ENCODE measurements at regions not wholly inside any gene's neighbourhood (a gene's known extent, or its start where the extent isn't known, plus 50 kb on each side); places are given as distances from the start of the nearest gene placed in this dataset.

- dilution Hi-C loops (cut with HindIII; ENCODE audit: low sequenced_read_pairs, unreplicated experiment) (no loop called here), intact Hi-C loops (cut with micrococcal nuclease) (no loop called here), in situ Hi-C loops (cut with MboI; ENCODE audit: low sequenced_read_pairs) (no loop called here)
- Histone ChIP-seq H2AK9ac (replicated peaks; ENCODE audit: low read depth, low read length, poor library complexity) (no peak overlapping the region), H3K4me3 (ENCODE audit: insufficient read depth, low read depth, low read length) (no peak overlapping the region), H3K27ac (ENCODE audit: insufficient read depth, low read length) (no peak overlapping the region), H3K56ac (ENCODE audit: extremely low read depth, insufficient read depth, low read length) (no peak overlapping the region), H3K4me2 (ENCODE audit: low read depth, low read length) (no peak overlapping the region), H3K9me3 (ENCODE audit: control insufficient read depth, insufficient read depth, low read length) (no peaks in the 10 kb centered on the region), H3K79me1 (ENCODE audit: low read depth in 1 of 2, low read length in 2 of 2) (no peaks in the 10 kb centered on the region), H3K9me1 (ENCODE audit: insufficient read depth, low read length) (no peaks in the 10 kb centered on the region), H4K20me1 (ENCODE audit: insufficient read depth, low read length) (no peaks in the 10 kb centered on the region), H2BK5ac (ENCODE audit: low read depth, low read length, poor library complexity, severe bottlenecking) (no peak overlapping the region), H4K5ac (ENCODE audit: low read depth, low read length) (no peak overlapping the region), H3K4me1 (ENCODE audit: control insufficient read depth, insufficient read depth, low read length) (no peaks in the 10 kb centered on the region), H4K8ac (ENCODE audit: low read depth in 2 of 2, low read length in 2 of 2) (no peak overlapping the region), H2AK5ac (ENCODE audit: low read depth, low read length) (no peak overlapping the region), H2BK20ac (ENCODE audit: low read depth, low read length) (no peak overlapping the region), H3K36me3 (ENCODE audit: control insufficient read depth, insufficient read depth, low read length) (no peaks in the 10 kb centered on the region), H2BK120ac (ENCODE audit: low read depth, low read length) (no peak overlapping the region), H3K9ac (ENCODE audit: low read depth, low read length) (no peak overlapping the region), H3K14ac (replicated peaks; ENCODE audit: low read depth, low read length) (no peak overlapping the region), H4K91ac (ENCODE audit: insufficient read depth, low read depth, low read length) (no peak overlapping the region), H2AFZ (replicated peaks; ENCODE audit: low read length, poor library complexity) (no peak overlapping the region), H3K4ac (ENCODE audit: low read depth, low read length) (no peak overlapping the region), H3K27me3 (ENCODE audit: control insufficient read depth, insufficient read depth, low read length) (no peaks in the 10 kb centered on the region), H3K18ac (ENCODE audit: low read depth, low read length) (no peak overlapping the region), H2BK15ac (ENCODE audit: low read depth, low read length) (no peak overlapping the region), H3K23ac (ENCODE audit: low read depth, low read length) (no peak overlapping the region)
- POLR2A ChIA-PET (ENCODE audit: unreplicated experiment), result no interaction called here
- ATAC-seq (ENCODE audit: low read depth) (no peak), DNase-seq (no peak)
- CTCF ChIA-PET, result no interaction called here
- no TSS peak for BruUV-seq (replicated peaks)
- TF ChIP-seq NFE2L2 (IDR thresholded peaks at IDR 0.05; ENCODE audit: low read depth, low read length), result no peak
- no peak for TF ChIP-seq RAD21 (IDR thresholded peaks at IDR 0.05; ENCODE audit: low read length)
- TF ChIP-seq POLR2A (IDR thresholded peaks at IDR 0.05; ENCODE audit: low read depth, low read length), result no peak
- TF ChIP-seq CTCF (conservative IDR thresholded peaks at IDR 0.05; ENCODE audit: low read depth, low read length), result no peak
- TF ChIP-seq CEBPB (IDR thresholded peaks at IDR 0.05; ENCODE audit: low read depth, low read length), result no peak
- no peak for TF ChIP-seq RFX5 (IDR thresholded peaks at IDR 0.05; ENCODE audit: low read depth, low read length)
- TF ChIP-seq RCOR1 (IDR thresholded peaks at IDR 0.05; ENCODE audit: insufficient replicate concordance, low read length), result no peak
- TF ChIP-seq FOS (IDR thresholded peaks at IDR 0.05; ENCODE audit: low read depth, low read length), result no peak
- TF ChIP-seq MAZ (IDR thresholded peaks at IDR 0.05; ENCODE audit: borderline replicate concordance, low read depth, low read length), result no peak
- TF ChIP-seq MAFK (IDR thresholded peaks at IDR 0.05; ENCODE audit: low read depth, low read length), result no peak
- TF ChIP-seq MXI1 (IDR thresholded peaks at IDR 0.05; ENCODE audit: borderline replicate concordance, low read depth, low read length), result no peak
- TF ChIP-seq SMC3 (IDR thresholded peaks at IDR 0.05; ENCODE audit: low read depth, low read length), result no peak
- TF ChIP-seq BHLHE40 (IDR thresholded peaks at IDR 0.05; ENCODE audit: low read depth, low read length), result no peak
- TF ChIP-seq, protein P1, sequence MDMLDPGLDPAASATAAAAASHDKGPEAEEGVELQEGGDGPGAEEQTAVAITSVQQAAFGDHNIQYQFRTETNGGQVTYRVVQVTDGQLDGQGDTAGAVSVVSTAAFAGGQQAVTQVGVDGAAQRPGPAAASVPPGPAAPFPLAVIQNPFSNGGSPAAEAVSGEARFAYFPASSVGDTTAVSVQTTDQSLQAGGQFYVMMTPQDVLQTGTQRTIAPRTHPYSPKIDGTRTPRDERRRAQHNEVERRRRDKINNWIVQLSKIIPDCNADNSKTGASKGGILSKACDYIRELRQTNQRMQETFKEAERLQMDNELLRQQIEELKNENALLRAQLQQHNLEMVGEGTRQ (IDR thresholded peaks at IDR 0.05; ENCODE audit: low read depth, low read length), result no peak
- no peak for TF ChIP-seq CHD1 (IDR thresholded peaks at IDR 0.05; ENCODE audit: low read depth, low read length)
- TF ChIP-seq, protein P2, sequence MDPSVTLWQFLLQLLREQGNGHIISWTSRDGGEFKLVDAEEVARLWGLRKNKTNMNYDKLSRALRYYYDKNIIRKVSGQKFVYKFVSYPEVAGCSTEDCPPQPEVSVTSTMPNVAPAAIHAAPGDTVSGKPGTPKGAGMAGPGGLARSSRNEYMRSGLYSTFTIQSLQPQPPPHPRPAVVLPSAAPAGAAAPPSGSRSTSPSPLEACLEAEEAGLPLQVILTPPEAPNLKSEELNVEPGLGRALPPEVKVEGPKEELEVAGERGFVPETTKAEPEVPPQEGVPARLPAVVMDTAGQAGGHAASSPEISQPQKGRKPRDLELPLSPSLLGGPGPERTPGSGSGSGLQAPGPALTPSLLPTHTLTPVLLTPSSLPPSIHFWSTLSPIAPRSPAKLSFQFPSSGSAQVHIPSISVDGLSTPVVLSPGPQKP (IDR thresholded peaks at IDR 0.05; ENCODE audit: borderline replicate concordance, low read depth, low read length), result no peak
- no CpG with 5 or more reads among the region's 2 CpGs for WGBS, 2 experiments (ENCODE audit: extremely low coverage in 2 of 2, insufficient read length in 1 of 2)
These were observed 1181.4 kb downstream of the RPA4 start for GRCh38 chrX:98065151-98065550.
